Ammon's horn (tissue), 1 donor: ENCODE measurements at regions not wholly inside any gene's neighbourhood (a gene's known extent, or its start where the extent isn't known, plus 50 kb on each side); places are given as distances from the start of the nearest gene placed in this dataset.

Source experiments
- DNase-seq: peaks from one replicate; pipeline ENCODE4 v3.0.0-alpha.2; 2016; ENCODE audit warnings: low spot score

DNA sequence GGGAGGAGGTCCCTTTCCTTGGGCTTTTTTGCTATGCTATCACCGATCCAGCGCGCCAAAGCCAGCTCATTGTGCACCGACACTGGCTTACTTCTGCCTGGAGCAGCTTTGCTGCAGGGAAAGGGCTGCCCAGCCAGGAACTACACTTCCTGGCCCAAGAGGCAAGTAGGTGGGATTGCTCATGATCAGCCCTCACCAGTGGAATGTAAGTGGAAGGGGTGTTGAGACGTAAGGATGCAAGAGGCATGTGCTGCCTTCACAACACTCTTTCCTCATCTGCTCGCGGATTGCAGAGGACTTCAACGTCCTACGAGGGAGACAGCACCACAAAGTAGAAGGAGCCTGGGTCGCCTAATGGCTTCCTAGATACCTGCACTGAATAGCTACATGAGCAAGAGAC lies 104.3 kb upstream of the FOXF1 start:
- DNase-seq = no peak

DNA sequence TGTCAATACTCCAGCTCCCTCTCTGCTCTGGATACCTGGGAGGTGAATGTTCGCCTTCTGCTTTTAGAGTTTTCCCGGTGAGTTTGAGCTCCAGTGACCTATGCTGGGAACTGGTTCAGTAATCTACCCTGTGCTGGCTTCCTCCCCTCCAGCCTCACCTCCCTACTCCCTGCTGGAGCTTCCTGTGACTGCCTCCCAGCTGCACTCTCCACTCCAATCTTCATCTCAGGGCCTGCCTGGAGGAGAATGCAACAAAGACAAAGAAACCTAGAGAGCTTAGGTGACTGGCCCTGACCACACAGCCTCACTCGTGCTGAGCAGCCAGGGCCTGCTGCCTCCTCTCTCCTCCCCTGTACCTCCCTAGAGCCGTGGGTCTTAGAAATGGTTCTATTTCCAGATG lies 101.6 kb upstream of the FOXF1 start:
- DNase-seq = no peak

DNA sequence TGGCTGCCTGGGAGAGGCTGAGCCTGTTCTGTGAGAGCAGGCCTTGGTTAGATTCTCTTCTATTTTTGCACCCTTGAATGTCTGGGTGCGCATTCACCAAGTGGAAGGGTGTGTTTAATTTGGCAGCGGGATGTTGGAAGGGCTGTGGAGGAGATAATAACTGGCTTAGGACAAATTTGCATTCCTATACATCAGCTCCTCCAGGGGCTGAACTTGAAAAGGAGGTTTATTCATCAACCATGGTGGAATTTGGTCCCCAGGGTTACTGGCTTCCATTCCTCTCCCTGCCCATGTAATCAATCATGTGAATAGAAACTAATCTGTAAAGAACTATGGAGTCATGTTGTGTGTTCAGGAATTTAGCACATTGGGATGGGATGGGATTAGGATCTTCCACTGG lies 100.2 kb upstream of the FOXF1 start:
- DNase-seq = no peak

DNA sequence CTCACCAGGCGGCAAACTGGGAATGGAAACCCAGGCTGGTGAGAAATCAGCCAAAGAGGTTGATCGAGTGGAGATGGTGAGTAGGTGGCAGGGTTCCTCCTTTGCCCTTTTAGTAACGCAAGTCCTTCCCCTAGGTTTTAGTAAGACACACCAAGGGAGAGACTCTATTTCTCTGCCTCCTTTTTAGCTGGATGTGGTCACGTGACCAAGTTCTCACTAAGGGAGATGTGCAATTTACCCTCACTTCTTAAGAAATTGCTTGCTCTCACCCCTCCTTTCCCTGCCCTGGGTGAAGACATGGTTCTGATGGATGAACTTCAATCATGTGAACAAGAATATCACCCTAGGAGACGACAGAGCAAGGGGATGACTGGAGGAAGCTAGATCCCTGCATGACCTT lies 99.8 kb upstream of the FOXF1 start:
- DNase-seq = no peak

DNA sequence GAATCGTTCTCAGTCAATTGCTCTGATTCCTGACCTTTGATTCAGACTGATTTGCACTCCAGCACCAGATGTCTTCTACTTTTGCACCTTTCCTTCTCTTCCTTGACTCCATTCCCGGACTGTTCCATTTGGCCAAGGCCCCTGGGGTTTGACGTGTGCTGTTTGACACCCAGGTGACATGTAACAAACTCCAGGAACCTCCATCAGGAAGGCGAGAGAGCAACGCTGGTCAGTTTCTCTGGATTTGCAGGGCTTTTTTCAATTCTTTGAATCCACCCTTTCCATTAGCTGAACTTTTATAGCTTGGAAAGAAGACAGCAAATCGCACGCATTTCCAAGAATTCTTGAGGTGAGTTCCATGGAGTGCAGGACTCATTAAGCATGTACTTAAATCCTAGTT lies 98.4 kb upstream of the FOXF1 start:
- DNase-seq = no peak

DNA sequence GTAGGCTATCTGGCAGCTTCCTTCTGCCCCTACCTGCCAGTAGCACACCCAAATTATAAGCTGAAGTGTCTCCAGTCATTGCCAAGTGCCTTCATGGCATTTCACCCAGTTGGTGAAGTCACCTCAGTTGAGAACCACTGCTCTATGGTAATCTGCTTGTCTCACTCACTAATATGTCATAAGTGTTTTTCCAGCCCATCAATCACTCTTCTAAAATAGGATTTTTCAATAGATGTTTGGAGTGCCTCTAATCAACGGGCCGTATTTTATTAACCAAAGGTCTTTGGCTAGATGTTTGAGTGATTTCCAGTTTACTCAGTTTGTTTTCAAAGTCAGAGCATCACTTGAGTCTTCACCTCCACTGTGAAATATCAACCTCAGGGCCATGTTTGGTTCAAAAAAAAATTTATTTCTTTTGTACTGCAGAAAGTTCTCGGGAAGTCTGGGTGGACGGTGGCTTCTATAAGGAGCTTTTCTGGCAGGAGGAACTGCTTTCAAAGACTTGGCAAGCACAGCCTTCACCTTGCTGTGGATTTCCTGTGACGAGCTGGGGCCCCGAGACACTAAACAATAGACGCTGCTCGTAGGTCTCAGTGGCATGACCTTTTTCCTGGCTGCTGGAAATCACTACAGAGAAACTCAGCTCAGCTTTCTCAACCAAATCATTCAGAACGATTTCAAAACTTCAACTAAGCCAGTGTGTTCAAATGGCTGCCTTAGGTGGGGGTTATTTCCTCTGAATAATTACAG lies 95.2 kb upstream of the FOXF1 start:
- no peak for DNase-seq

DNA sequence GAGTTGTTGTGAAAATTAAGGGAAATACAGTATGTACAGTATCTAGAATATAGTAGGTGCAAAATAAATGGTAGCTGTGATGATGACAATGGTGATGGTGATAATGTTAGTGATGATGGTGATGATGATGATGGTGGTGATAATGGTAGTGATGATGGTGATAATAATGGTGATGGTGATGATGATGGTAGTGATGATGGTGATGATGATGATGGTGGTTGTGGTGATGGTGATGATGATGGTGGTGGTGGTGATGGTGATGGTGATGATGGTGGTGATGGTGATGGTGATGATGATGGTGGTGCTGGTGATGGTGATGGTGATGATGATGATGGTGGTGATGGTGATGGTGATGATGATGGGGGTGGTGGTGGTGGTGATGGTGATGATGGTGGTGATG lies 91.3 kb upstream of the FOXF1 start:
- no peak for DNase-seq

DNA sequence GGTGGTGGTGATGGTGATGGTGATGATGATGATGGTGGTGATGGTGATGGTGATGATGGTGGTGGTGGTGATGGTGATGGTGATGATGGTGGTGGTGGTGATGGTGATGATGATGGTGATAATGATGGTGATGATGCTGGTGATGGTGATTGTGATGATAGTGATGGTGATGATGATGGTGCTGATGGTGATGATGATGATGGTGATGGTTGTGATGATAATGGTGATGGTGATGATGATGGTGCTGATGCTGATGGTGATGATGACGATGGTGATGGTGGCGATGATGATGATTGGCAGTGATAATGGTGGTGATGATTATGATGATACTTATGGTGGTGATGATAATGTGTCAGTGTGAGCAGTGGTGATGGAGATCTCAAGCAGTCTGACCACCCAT lies 90.8 kb upstream of the FOXF1 start:
- no peak for DNase-seq

DNA sequence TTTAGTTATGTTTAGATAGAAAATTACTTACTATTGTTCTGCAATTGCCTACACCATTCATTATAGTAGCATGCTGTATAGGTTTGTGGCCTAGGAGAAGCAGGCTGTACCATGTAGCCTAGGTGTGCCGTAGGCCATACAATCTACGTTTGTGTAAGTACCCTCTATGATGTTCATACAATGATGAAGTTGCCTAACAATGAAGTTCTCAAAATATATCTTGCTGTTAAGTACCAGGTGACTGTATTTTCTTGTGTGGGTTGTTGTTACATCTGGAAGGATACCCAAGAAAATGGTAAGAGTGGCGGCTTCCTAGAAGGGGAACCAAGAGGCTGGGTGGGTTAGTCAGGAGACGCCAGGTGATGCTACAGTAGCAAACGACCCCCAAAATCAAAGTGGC lies 88.3 kb upstream of the FOXF1 start:
- no peak for DNase-seq

DNA sequence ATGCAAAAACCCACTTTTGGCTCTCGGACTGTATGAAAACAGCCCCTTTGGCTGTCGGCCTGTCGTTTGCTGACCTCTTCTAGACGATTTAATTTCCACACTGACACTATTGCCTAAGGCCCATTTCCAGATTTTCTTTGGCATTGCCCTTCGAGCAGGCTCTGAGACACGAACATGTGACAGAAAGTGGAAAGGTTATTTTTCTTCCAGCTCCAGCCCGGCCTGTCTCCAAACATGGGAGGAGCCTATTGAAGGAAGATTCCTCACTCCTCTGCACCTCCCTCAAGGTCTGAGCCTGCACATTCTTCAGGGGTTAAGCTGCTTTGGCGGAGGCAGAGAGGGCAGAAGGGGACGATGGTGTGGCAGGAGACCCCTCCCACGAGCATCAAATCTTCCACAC lies 85.9 kb upstream of the FOXF1 start:
- no peak for DNase-seq

DNA sequence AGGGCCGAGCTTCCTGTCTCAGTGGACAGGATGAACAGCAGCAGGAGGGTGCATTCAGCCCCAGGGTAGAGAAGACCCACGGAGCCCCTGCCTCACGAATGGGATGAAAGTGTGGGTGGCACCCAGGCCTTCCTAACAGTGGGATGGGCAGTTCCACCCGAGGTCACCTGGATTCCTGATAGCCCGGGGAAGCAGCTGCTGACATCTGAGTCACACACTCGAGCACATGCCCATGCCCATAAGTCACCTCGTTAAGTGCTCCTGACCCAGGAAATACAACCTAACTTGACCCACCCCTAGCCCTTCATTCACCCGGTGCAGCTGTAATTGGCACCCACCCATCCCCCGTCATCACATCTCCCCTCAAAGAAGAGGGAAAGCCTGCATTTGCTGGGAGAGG lies 85.3 kb upstream of the FOXF1 start:
- no peak for DNase-seq

DNA sequence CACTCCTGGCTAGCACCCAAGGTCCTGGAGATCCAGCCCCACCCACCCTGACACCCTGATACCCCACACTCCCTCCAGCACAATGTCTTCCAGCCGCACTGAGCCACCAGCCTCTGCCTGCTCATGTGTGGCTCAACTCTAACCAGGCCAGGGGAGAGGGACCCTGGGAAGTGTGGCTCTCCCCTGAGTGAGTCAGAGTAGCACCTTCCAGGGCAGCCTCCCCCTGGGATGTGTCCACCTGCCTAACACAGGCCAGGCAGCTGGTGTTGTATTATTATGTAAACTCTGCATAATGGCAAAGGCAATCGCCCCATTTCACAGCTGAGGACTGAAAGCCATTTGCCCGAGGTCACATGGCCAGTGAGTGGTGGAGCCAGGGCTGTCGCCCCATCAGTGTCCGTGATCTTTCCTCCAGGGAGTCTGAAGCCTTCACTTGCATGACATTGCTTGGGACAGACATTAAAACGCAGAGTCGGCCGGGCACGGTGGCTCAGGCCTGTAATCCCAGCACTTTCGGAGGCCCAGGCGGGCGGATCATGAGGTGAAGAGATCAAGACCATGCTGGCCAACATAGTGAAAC lies 84.2 kb upstream of the FOXF1 start:
- DNase-seq = no peak

DNA sequence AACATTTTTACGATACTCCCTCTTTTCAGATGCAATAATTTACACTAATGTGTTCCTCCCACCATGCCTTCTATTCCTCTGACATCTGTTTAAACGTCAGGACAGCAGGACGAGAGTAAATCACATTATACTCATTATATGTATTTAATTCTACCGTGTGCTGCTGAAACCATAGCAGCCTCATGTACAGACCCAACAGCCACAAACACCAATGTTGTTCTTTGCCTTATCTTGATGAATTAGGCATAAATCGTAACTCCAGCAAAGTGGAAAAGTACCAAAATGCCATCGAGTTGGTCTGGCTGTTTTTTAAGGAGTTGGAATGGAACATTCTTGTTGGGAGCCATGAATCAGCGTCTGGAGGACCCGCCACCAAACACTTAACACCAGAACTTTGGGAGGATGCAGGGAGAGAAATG lies 82.9 kb upstream of the FOXF1 start:
- no peak for DNase-seq

DNA sequence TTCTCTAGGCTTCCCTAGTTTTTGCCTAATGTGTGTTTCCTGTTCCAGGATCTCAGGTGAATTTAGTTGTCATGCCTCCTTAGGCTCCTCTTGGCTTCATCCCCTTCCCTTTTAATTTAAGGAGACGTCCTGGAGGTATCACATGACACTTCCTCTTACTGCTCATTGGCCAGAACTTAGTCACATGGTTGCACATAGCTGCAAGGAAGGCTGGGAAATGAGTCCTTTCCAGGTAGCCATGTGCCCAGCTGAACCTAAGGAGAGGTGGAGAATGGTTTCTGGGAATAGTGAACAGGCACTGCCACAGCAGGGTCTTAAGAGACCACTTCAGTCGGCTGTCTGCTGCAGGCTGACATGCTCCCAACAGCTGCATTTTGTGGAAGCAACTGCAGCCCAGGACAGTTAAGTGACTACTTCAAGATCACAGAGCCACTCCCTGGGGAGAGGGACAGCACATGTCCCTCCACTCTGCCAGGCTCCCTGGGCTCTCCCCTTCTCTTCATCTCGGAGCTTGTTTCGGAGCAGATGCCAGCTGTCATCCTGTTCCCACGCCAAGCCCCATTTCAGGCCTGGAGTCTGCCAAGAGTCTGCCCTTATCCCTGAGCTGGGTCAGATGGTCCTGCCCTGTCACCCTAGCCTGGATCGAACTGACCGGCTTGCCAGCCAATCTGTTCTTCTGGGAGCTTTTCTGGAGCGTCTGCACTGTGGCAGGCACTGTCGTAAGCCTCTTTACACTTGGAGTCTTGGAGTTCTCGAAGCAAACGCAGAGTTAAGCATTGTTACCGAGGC lies 81.4 kb upstream of the FOXF1 start:
- no peak for DNase-seq

DNA sequence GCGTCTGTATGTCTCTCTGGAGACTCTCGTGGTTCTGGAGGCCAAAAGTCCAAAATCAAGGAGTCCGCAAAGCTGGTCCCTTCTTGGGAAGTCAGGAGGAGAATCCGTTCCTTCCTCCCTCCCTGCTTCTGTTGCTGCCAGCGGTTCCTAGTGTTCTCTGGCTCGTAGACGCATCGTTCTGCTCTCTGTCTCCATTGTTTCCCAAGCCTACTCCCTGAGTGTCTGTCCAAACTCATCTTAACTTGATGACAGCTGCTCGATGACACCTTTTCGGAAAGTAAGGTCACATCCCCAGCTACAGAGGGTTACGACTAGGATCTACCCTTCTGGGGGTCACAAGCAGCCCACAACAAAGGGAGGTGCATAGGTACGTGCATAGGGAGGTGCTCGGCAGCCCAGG lies 80.7 kb upstream of the FOXF1 start:
- no peak for DNase-seq

DNA sequence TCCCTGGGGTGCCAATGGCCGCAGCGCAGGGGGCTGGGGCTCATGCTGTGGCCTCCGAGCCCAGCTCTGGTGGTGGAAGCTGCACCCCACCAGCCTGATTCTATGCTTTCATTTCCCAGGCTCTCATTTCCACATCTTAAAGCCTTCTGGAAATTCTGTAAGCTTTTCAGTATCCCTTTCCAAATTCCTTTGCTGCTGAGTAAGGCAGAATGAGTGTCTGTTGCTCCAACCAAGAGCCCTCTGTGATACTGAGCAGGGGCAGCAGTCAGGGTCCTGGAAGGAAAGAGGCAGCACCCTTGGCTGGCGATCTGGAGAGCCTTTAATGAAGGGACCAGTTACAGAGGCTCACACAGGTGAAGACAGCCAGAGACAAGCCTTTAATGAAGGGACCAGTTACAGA lies 79.5 kb upstream of the FOXF1 start:
- DNase-seq = no peak

DNA sequence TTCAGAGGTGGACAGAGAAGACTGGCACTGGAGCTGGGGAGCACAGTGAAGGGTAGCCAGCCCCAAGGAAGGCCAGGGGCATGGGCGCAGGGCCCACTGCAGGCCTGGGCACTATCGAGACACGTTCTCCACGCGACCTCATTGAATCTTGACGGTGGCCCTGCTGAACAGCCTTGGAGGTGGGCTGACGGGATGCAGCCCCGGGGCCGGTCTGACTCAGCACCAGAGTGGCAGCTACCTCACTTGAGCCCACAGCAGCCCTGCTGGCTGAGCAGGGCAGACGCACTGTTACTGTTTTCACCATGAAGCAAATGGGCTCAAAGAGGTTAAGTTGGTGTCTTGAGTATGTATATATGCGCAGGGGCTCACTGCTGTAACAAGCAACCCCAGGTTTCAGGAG lies 78.8 kb upstream of the FOXF1 start:
- no peak for DNase-seq

DNA sequence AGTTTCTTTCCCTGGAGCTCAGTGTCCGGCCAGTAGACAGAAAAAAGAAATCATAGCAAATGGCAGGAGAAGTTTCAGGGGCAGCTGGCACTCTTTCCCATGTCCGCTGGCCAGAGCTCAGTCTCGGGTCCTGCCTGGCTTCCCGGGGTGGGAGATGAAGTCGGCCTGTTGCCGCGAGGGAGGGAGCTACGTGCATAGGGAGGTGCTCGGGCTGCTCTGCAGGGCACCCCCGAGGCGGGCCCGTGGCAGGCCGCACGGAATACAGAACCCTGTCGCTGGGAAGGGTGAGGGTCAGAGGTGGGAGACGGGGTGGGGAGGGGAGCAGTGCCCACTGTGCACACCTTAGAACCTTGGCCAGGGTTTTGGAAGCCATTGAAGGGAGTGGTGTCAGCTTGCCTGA lies 78.3 kb upstream of the FOXF1 start:
- no peak for DNase-seq

DNA sequence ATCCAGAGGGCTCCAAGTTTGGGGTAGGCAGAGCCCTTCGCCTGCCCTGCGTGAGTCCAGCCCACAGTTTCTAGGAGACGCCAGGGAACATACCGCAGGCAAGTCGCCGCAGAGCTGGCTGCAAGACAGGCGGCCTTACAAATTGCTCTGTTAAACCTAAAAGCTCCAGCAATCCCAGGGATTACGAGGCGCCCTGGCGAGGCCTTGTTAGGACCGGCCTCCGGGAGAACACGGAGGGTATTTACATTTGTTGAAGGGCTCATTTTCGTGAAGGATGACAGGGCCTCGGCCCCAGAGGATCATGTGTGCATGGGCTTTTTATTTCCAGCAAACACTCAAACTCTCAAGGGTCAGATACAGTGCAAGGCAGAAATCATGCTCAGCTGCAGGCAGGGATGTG lies 77.6 kb upstream of the FOXF1 start:
- no peak for DNase-seq

DNA sequence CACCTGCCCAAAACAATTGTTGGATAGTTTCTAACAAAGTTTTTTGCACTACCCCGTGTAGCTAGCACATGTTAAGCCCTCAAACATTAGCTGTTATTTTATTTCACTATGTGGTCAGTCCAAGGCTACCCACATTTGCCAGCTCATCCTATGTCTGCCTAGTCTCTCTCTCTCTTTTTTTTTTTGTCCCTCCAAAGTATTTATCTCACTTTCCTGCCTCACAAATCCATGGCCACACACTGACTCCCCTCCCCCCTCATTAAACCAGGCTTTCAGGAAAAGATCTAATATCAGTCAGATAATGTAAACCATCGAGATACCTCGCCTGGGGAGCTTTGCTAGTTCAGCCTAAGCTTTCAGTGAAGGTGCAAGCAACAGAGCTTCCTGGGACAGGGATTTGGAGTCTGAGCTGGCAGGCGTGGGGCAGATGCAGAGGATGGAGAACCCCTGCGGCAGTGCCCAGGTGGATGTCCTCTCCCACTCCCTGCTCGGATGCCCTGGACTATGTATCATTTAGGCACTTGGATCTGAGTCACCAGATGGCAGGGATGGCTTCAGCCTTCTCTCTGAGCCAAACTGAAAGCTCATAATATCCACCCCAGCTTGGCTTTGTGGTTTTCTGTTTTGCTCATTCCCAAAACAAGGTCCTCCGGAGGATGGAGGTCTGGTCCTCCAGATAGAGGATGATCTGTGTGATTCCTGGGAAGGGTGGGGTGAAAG lies 73.7 kb upstream of the FOXF1 start:
- no peak for DNase-seq

DNA sequence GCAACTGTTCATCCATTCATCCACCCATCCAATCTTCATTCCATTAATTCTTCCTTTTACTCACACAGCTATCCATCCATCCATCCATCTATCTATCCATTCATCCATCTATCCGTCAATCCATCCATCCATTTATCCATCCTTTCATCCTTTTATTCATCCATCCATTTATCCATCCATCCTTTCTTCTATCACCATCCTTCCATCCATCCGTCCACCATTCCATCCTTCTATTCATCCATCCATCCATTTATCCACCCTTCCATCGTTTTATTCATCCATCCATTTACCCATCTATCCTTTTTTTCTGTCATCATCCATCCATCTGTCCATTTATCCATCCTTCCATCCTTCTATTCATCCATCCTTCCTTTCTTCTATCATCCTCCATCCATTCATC lies 73.0 kb upstream of the FOXF1 start:
- no peak for DNase-seq

DNA sequence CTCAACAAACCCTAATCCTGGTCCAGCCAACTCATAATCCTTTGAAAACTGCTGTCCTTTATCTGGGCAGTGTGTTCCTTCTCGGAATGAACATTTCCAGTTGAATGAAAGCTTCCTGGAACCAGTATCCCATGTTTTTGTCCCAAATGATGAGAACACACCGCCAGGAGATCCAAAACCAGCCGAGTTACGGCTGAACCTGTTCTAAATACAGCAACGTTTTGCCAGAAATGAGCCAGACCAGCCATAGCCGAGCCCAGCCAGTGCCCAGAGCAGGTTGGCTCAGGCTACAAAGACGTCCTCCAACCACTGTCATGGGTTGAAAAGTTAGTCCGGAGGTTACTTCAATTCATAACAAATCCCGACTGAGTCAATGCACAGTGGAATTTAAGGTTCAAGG lies 67.6 kb upstream of the FOXF1 start:
- no peak for DNase-seq
